WTC11 (cell line): ENCODE measurements at regions not wholly inside any gene's neighbourhood (a gene's known extent, or its start where the extent isn't known, plus 50 kb on each side); places are given as distances from the start of the nearest gene placed in this dataset.

Source experiments
- ATAC-seq: fragments of 200-7000 bp; cut with Tn5 transposase; 2 replicates; pipeline ENCODE4 v1.10.0; 2021; ENCODE audit warnings: mild to moderate bottlenecking, moderate library complexity
- CTCF ChIA-PET: fragments of 300-600 bp; sonication (Branson Sonifier 250); formaldehyde crosslinking; loops from one replicate; lab custom pipeline; 2021; ENCODE audit warnings: antibody characterized with exemption; lab: Charles Lee
- POLR2A ChIA-PET: fragments of 350-600 bp; sonication (Branson Sonifier 250); formaldehyde crosslinking; loops from one replicate; lab custom pipeline; 2021; ENCODE audit warnings: antibody characterized with exemption; lab: Charles Lee
- DNase-seq: peaks from one replicate; pipeline ENCODE4 v3.0.0; 2021; ENCODE audit warnings: low spot score
- H3K27ac Mint-ChIP-seq: 2 replicates; pipeline ENCODE4 v1.8.0; 2021; ENCODE audit warnings: mixed read lengths
- H3K27me3 Mint-ChIP-seq: 2 replicates; pipeline ENCODE4 v1.8.0; 2021; ENCODE audit warnings: low read depth, mild to moderate bottlenecking, moderate library complexity, mixed read lengths
- H3K36me3 Mint-ChIP-seq: 2 replicates; pipeline ENCODE4 v1.8.0; 2021; ENCODE audit warnings: mixed read lengths
- H3K4me1 Mint-ChIP-seq: 2 replicates; pipeline ENCODE4 v1.8.0; 2022; ENCODE audit warnings: mixed read lengths
- H3K4me3 Mint-ChIP-seq: 2 replicates; pipeline ENCODE4 v1.8.0; 2021; ENCODE audit warnings: mild to moderate bottlenecking, moderate library complexity, mixed read lengths
- H3K9me3 Mint-ChIP-seq: 2 replicates; pipeline ENCODE4 v1.8.0; 2021; ENCODE audit warnings: mixed read lengths
- CTCF ChIP-seq: fragments of 200-600 bp; IDR thresholded peaks from 2 replicates; pipeline ENCODE4 v1.8.0; 2022; ENCODE audit warnings: antibody characterized with exemption
- ERG ChIP-seq: fragments of 250-450 bp; sonication (Bioruptor Pico); IDR thresholded peaks from 2 replicates; pipeline ENCODE4 v1.8.0; 2021; ENCODE audit warnings: mild to moderate bottlenecking
- ETV6 ChIP-seq: sonication (generic); formaldehyde crosslinking; IDR thresholded peaks from 2 replicates; pipeline ENCODE4 v1.8.1; 2022; ENCODE audit warnings: mild to moderate bottlenecking, missing genetic modification reagents
- GABPB1 ChIP-seq: sonication (generic); formaldehyde crosslinking; IDR thresholded peaks from 2 replicates; pipeline ENCODE4 v1.8.1; 2023; ENCODE audit warnings: mild to moderate bottlenecking, missing genetic modification reagents
- MXD4 ChIP-seq: fragments of 250-450 bp; sonication (Bioruptor Pico); IDR thresholded peaks from 2 replicates; pipeline ENCODE4 v1.8.0; 2021; ENCODE audit warnings: mild to moderate bottlenecking, moderate library complexity, borderline replicate concordance
- NFATC4 ChIP-seq: fragments of 250-450 bp; sonication (Bioruptor Pico); IDR thresholded peaks from 2 replicates; pipeline ENCODE4 v1.9.0; 2021; ENCODE audit warnings: mild to moderate bottlenecking
- NFYB ChIP-seq: sonication (generic); formaldehyde crosslinking; conservative IDR thresholded peaks from 2 replicates; pipeline ENCODE4 v1.8.0; 2022; ENCODE audit warnings: low read depth, missing genetic modification reagents
- PRRX2 ChIP-seq: fragments of 250-450 bp; sonication (Bioruptor Pico); IDR thresholded peaks from 2 replicates; pipeline ENCODE4 v1.8.0; 2021; ENCODE audit warnings: mild to moderate bottlenecking
- RELA ChIP-seq: sonication (generic); formaldehyde crosslinking; IDR thresholded peaks from 2 replicates; pipeline ENCODE4 v1.8.1; 2022; ENCODE audit warnings: missing genetic modification reagents, mild to moderate bottlenecking, borderline replicate concordance
- SOX15 ChIP-seq: fragments of 250-450 bp; sonication (Bioruptor Pico); IDR thresholded peaks from 2 replicates; pipeline ENCODE4 v1.9.0; 2021; ENCODE audit warnings: mild to moderate bottlenecking
- SP1 ChIP-seq: sonication (generic); formaldehyde crosslinking; conservative IDR thresholded peaks from 2 replicates; pipeline ENCODE4 v1.8.1; 2022; ENCODE audit warnings: missing genetic modification reagents
- TP53 ChIP-seq: sonication (generic); formaldehyde crosslinking; IDR thresholded peaks from 2 replicates; pipeline ENCODE4 v1.8.1; 2023; ENCODE audit warnings: mild to moderate bottlenecking, missing genetic modification reagents
- ZNF232 ChIP-seq: sonication (generic); formaldehyde crosslinking; IDR thresholded peaks from 2 replicates; pipeline ENCODE4 v1.8.0; 2022; ENCODE audit warnings: mild to moderate bottlenecking, missing genetic modification reagents
- ZNF423 ChIP-seq: fragments of 250-450 bp; sonication (Bioruptor Pico); IDR thresholded peaks from 2 replicates; pipeline ENCODE4 v2.1.2; 2022; ENCODE audit warnings: mild to moderate bottlenecking, moderate library complexity
- ZNF532 ChIP-seq: fragments of 250-450 bp; sonication (Bioruptor Pico); IDR thresholded peaks from 2 replicates; pipeline ENCODE4 v1.9.0; 2021; ENCODE audit warnings: mild to moderate bottlenecking, borderline replicate concordance
- ZNF671 ChIP-seq: fragments of 250-450 bp; sonication (Bioruptor Pico); IDR thresholded peaks from 2 replicates; pipeline ENCODE4 v1.8.0; 2021; ENCODE audit warnings: mild to moderate bottlenecking
- TF ChIP-seq, protein P1 (sequence below): sonication (generic); formaldehyde crosslinking; IDR thresholded peaks from 2 replicates; pipeline ENCODE4 v1.8.1; 2023; ENCODE audit warnings: mild to moderate bottlenecking, missing genetic modification reagents
- TF ChIP-seq, protein P2 (sequence below): sonication (generic); formaldehyde crosslinking; IDR thresholded peaks from 2 replicates; pipeline ENCODE4 v1.8.0; 2022; ENCODE audit warnings: mild to moderate bottlenecking, missing genetic modification reagents

DNA sequence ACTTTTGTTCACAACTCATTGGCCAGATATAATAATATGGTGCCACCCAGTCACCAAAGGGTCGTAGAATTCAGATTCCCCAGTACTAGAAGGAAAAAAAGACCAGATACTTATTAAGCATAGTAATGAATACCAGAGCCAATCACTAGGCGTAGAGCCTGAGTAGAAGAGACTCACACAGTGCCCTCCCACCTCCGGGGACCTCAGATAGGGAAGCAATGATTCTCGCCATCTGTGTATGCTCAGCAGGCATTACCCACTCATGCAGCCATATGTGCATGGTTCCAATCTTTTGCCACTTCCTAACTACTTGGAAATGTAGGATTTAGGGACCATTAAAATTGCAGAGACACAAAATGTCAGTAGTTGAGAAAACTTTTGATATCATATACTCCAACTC lies 85.3 kb downstream of the C11orf87 start:
- DNase-seq (no peak), ATAC-seq (no peak)
- Mint-ChIP-seq H3K36me3 (no peaks in the 10 kb centered on the region), H3K4me1 (no peaks in the 10 kb centered on the region), H3K27me3 (no peaks in the 10 kb centered on the region), H3K9me3 (no peaks in the 10 kb centered on the region), H3K27ac (no peak overlapping the region), H3K4me3 (no peak overlapping the region)
- CTCF ChIA-PET = no interaction called here
- POLR2A ChIA-PET = no interaction called here
- TF ChIP-seq, protein P1, sequence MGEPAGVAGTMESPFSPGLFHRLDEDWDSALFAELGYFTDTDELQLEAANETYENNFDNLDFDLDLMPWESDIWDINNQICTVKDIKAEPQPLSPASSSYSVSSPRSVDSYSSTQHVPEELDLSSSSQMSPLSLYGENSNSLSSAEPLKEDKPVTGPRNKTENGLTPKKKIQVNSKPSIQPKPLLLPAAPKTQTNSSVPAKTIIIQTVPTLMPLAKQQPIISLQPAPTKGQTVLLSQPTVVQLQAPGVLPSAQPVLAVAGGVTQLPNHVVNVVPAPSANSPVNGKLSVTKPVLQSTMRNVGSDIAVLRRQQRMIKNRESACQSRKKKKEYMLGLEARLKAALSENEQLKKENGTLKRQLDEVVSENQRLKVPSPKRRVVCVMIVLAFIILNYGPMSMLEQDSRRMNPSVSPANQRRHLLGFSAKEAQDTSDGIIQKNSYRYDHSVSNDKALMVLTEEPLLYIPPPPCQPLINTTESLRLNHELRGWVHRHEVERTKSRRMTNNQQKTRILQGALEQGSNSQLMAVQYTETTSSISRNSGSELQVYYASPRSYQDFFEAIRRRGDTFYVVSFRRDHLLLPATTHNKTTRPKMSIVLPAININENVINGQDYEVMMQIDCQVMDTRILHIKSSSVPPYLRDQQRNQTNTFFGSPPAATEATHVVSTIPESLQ (CRISPR knock-in tag) = no peak
- TF ChIP-seq ERG (CRISPR knock-in tag) = no peak
- no peak for TF ChIP-seq ZNF423 (CRISPR knock-in tag)
- no peak for TF ChIP-seq CTCF
- no peak for TF ChIP-seq ETV6 (CRISPR knock-in tag)
- TF ChIP-seq PRRX2 (CRISPR knock-in tag) = no peak
- no peak for TF ChIP-seq SOX15 (CRISPR knock-in tag)
- TF ChIP-seq SP1 (CRISPR knock-in tag) = no peak
- no peak for TF ChIP-seq ZNF671 (CRISPR knock-in tag)
- TF ChIP-seq NFATC4 = no peak
- no peak for TF ChIP-seq MXD4 (CRISPR knock-in tag)

DNA sequence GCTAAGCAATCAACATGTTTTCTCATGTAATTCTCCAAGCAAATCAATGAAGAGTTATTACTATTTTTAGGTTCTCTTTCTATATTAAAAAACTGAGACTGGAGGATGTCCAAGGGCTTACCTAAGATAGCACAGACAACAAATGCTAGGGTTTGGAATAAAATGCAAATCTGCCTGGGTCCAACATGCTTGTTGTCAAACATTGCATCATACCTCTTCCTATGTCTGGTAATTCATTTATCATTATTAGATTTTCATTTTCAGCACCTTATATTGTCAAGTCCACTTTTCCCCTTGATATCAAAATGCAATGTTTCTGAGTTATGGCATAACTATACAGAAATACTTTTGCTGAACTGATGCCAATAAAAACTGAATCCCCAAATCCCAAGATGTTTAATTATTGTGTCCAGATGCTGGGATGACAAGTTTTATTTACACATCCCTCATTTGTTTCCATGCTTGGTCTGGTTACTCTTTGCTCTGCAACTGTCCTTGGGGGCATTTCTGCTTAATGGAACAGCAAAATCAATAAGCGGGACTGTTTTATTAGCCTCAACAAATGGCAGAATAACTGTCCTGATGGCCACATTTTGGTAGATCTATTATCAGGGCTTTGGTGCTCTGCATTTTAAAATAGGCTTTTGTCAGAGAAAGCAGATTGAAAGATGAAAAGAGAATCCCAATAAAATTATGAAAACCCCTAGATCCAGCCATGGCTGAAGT lies 86.0 kb downstream of the C11orf87 start:
- CTCF ChIA-PET = no interaction called here
- H3K27ac Mint-ChIP-seq = no peak overlapping the region
- POLR2A ChIA-PET = no interaction called here
- no peaks in the 10 kb centered on the region for H3K27me3 Mint-ChIP-seq
- TF ChIP-seq ERG (CRISPR knock-in tag) (no peak), GABPB1 (CRISPR knock-in tag) (no peak), TP53 (CRISPR knock-in tag) (no peak), ZNF232 (CRISPR knock-in tag) (no peak), ZNF532 (CRISPR knock-in tag) (no peak), RELA (CRISPR knock-in tag) (no peak), SOX15 (CRISPR knock-in tag) (no peak), NFYB (CRISPR knock-in tag) (no peak)
- TF ChIP-seq, protein P2, sequence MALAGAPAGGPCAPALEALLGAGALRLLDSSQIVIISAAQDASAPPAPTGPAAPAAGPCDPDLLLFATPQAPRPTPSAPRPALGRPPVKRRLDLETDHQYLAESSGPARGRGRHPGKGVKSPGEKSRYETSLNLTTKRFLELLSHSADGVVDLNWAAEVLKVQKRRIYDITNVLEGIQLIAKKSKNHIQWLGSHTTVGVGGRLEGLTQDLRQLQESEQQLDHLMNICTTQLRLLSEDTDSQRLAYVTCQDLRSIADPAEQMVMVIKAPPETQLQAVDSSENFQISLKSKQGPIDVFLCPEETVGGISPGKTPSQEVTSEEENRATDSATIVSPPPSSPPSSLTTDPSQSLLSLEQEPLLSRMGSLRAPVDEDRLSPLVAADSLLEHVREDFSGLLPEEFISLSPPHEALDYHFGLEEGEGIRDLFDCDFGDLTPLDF (CRISPR knock-in tag) = no peak
- ATAC-seq (no peak), DNase-seq (no peak)
- no peak overlapping the region for H3K4me3 Mint-ChIP-seq
- no peaks in the 10 kb centered on the region for H3K9me3 Mint-ChIP-seq
- no peaks in the 10 kb centered on the region for H3K4me1 Mint-ChIP-seq
- no peaks in the 10 kb centered on the region for H3K36me3 Mint-ChIP-seq
